ENCODE measurements at regions not wholly inside any gene's neighbourhood (a gene's known extent, or its start where the extent isn't known, plus 50 kb on each side); places are given as distances from the start of the nearest gene placed in this dataset.

- TF ChIP-seq CTCF (IDR thresholded peaks at IDR 0.05) (no peak), POLR2A (IDR thresholded peaks at IDR 0.05) (no peak)
Measured at GRCh38 chr15:38647683-38648082, 83.1 kb upstream of the RASGRP1 start.

All from lower leg skin (tissue), 3 donors.